GM12891 (cell line): ENCODE measurements at regions not wholly inside any gene's neighbourhood (a gene's known extent, or its start where the extent isn't known, plus 50 kb on each side); places are given as distances from the start of the nearest gene placed in this dataset.

Experiments
- PAX5 ChIP-seq: IDR thresholded peaks from 2 replicates; pipeline ENCODE4 v1.6.1; 2011; ENCODE audit warnings: low read length, moderate library complexity, mild to moderate bottlenecking; ENCODE audit not compliant: insufficient read depth, severe bottlenecking
- POLR2A ChIP-seq: IDR thresholded peaks from 2 replicates; pipeline ENCODE4 v1.6.1; 2011; ENCODE audit warnings: low read depth, low read length, control low read depth
- POLR2AphosphoS5 ChIP-seq: IDR thresholded peaks from 2 replicates; pipeline ENCODE4 v1.6.1; 2011; ENCODE audit warnings: low read depth, low read length, control low read depth
- TAF1 ChIP-seq: IDR thresholded peaks from 2 replicates; pipeline ENCODE4 v1.6.1; 2011; ENCODE audit warnings: low read depth, low read length, control low read depth

DNA sequence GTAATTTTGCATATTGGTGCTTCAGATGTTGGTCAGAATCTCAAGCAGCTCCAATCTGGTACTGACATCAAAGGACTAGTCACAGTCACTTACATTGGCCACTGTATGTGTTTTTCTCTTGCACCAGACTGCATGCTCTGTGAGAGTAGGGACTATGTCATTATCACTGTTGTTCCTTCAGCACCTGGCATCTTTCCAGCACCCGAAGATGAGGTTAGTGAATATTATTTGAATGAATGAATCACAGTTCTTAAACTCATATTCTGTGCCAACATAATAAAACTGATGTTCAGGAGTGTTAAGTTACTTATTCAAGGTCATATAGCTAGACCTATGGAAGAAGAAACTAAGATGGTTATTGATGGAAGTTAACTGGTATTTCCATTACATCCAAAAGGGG lies 204.5 kb upstream of the TBX3 start:
- no peak for TF ChIP-seq POLR2A
- no peak for TF ChIP-seq POLR2AphosphoS5
- TF ChIP-seq TAF1, result no peak
- TF ChIP-seq PAX5, result no peak
